Small intestine (tissue), 7 donors: ENCODE measurements at regions not wholly inside any gene's neighbourhood (a gene's known extent, or its start where the extent isn't known, plus 50 kb on each side); places are given as distances from the start of the nearest gene placed in this dataset.

Experiments
- DNase-seq, 2 donors: peaks; one replicate each; pipeline versions ENCODE4 v3.0.0 to v3.0.0-alpha.2; 2013
- FAIRE-seq: peaks from 2 replicates; lab custom pipeline; 2012; peaks lifted over from hg19 to GRCh38; lab: Jason Lieb, UNC
- H3K27ac ChIP-seq, 3 donors: one replicate each; pipeline ENCODE4 v1.5.1; 2013; ENCODE audit warnings: low read length in 2 of 3, mild to moderate bottlenecking in 2 of 3, control low read depth in 1 of 3, inconsistent platforms in 1 of 3, low read depth in 1 of 3, moderate library complexity in 1 of 3
- H3K27me3 ChIP-seq, 3 donors: one replicate each; pipeline ENCODE4 v1.6.1; 2013; ENCODE audit warnings: low read length in 3 of 3, inconsistent platforms in 1 of 3; ENCODE audit not compliant: control insufficient read depth in 3 of 3, insufficient read depth in 3 of 3
- H3K36me3 ChIP-seq, 3 donors: one replicate each; pipeline ENCODE4 v1.6.1; 2013; ENCODE audit warnings: low read length in 3 of 3, inconsistent platforms in 1 of 3, low read depth in 1 of 3, mild to moderate bottlenecking in 1 of 3, moderate library complexity in 1 of 3; ENCODE audit not compliant: control insufficient read depth in 3 of 3, insufficient read depth in 2 of 3
- H3K4me1 ChIP-seq, 3 donors: one replicate each; pipeline ENCODE4 v1.6.1; 2013; ENCODE audit warnings: low read length in 2 of 3, inconsistent platforms in 1 of 3, low read depth in 1 of 3, mild to moderate bottlenecking in 1 of 3, moderate library complexity in 1 of 3; ENCODE audit not compliant: control insufficient read depth in 3 of 3, insufficient read depth in 2 of 3
- H3K4me3 ChIP-seq, 3 donors: one replicate each; pipeline ENCODE4 v1.5.1; 2013; ENCODE audit warnings: low read length in 3 of 3, control low read depth in 1 of 3, inconsistent platforms in 1 of 3, low read depth in 1 of 3, mild to moderate bottlenecking in 1 of 3, moderate library complexity in 1 of 3
- H3K9me3 ChIP-seq, 2 donors: one replicate each; pipeline ENCODE4 v1.6.1; 2013; ENCODE audit warnings: low read depth in 1 of 2, low read length in 1 of 2; ENCODE audit not compliant: control insufficient read depth in 2 of 2, insufficient read depth in 1 of 2
- whole genome bisulfite sequencing, 3 donors: extraction: QIAGEN DNeasy Blood & Tissue Kit; methylation state at CpG; one replicate each; pipeline ENCODE4 v1.1.7; 2013; 5-methylcytosine and 5-hydroxymethylcytosine counted together
- donor health status: healthy with polysubstance abuse.
- donor health status: control.
- donor health status: control.
- donor health status: Bipolar disorder and iron deficiency.
- donor health status: healthy.

- DNase-seq (no peak), FAIRE-seq (no peak)
- Histone ChIP-seq H3K9me3 (no peaks in the 10 kb centered on the region), H3K4me3 (no peak overlapping the region), H3K27me3 (peaks cover 0 to 4% (median 2%) of the 10 kb centered on the region in 3 donors), H3K36me3 (no peaks in the 10 kb centered on the region), H3K27ac (no peak overlapping the region), H3K4me1 (no peaks in the 10 kb centered on the region)
- WGBS, 3 donors, result 87 to 95% (median 88%) methylated on average over 6 of the region's 6 CpGs
Measured at GRCh38 chr11:134683860-134684259, 271.8 kb upstream of the B3GAT1 start.

GRCh38 chr11:134682577-134682976 lies 270.5 kb upstream of the B3GAT1 start:
- Histone ChIP-seq H3K27ac (no peak overlapping the region), H3K27me3 (peaks cover 0 to 2% (median 0%) of the 10 kb centered on the region in 3 donors), H3K36me3 (no peaks in the 10 kb centered on the region), H3K4me3 (no peak overlapping the region), H3K9me3 (no peaks in the 10 kb centered on the region), H3K4me1 (no peaks in the 10 kb centered on the region)
- no peak for FAIRE-seq
- 91 to 95% (median 91%) methylated on average over 12 of the region's 12 CpGs for WGBS, 3 donors
- DNase-seq, result no peak

GRCh38 chr11:134679592-134679991 lies 267.6 kb upstream of the B3GAT1 start:
- DNase-seq (no peak), FAIRE-seq (no peak)
- no peaks in the 10 kb centered on the region for H3K9me3 ChIP-seq
- H3K4me1 ChIP-seq, result no peaks in the 10 kb centered on the region
- H3K27me3 ChIP-seq, result peaks cover 0 to 2% (median 0%) of the 10 kb centered on the region in 3 donors
- H3K36me3 ChIP-seq, result no peaks in the 10 kb centered on the region
- no peak overlapping the region for H3K27ac ChIP-seq
- no peak overlapping the region for H3K4me3 ChIP-seq
- WGBS, 3 donors, result 85 to 92% (median 89%) methylated on average over 2 of the region's 2 CpGs

- no peaks in the 10 kb centered on the region for H3K36me3 ChIP-seq
- no peak for DNase-seq
- FAIRE-seq, result no peak
- no peaks in the 10 kb centered on the region for H3K4me1 ChIP-seq
- 72 to 77% (median 76%) methylated on average over 3 of the region's 3 CpGs for WGBS, 3 donors
- H3K27me3 ChIP-seq, result peaks cover 0 to 2% (median 0%) of the 10 kb centered on the region in 3 donors
- no peak overlapping the region for H3K27ac ChIP-seq
- H3K9me3 ChIP-seq, result no peaks in the 10 kb centered on the region
- H3K4me3 ChIP-seq, result no peak overlapping the region
Measured at GRCh38 chr11:134678744-134679143, 266.7 kb upstream of the B3GAT1 start.

- FAIRE-seq (no peak), DNase-seq (no peak)
- H3K27me3 ChIP-seq, result peaks cover 0 to 2% (median 0%) of the 10 kb centered on the region in 3 donors
- H3K9me3 ChIP-seq, result no peaks in the 10 kb centered on the region
- H3K4me3 ChIP-seq, result no peak overlapping the region
- H3K4me1 ChIP-seq, result no peaks in the 10 kb centered on the region
- no peak overlapping the region for H3K27ac ChIP-seq
- H3K36me3 ChIP-seq, result no peaks in the 10 kb centered on the region
- 83 to 91% (median 85%) methylated on average over 7 of the region's 7 CpGs for WGBS, 3 donors
Measured at GRCh38 chr11:134677891-134678551, 266.0 kb upstream of the B3GAT1 start.

- Histone ChIP-seq H3K27ac (no peak overlapping the region), H3K4me1 (no peaks in the 10 kb centered on the region), H3K4me3 (no peak overlapping the region), H3K27me3 (no peaks in the 10 kb centered on the region), H3K36me3 (no peaks in the 10 kb centered on the region), H3K9me3 (no peaks in the 10 kb centered on the region)
- 76 to 82% (median 82%) methylated on average over 9 of the region's 9 CpGs for WGBS, 3 donors
- DNase-seq, result no peak
- FAIRE-seq, result no peak
Measured at GRCh38 chr11:134677397-134677822, 265.4 kb upstream of the B3GAT1 start.

GRCh38 chr11:134676516-134677287 lies 264.7 kb upstream of the B3GAT1 start:
- 84 to 90% (median 89%) methylated on average over 16 of the region's 16 CpGs for WGBS, 3 donors
- no peaks in the 10 kb centered on the region for H3K27me3 ChIP-seq
- no peak for DNase-seq
- FAIRE-seq, result no peak
- H3K9me3 ChIP-seq, result no peaks in the 10 kb centered on the region
- H3K27ac ChIP-seq, result no peak overlapping the region
- no peak overlapping the region for H3K4me3 ChIP-seq
- H3K4me1 ChIP-seq, result no peaks in the 10 kb centered on the region
- no peaks in the 10 kb centered on the region for H3K36me3 ChIP-seq

- no peaks in the 10 kb centered on the region for H3K36me3 ChIP-seq
- FAIRE-seq (no peak), DNase-seq (no peak)
- H3K27ac ChIP-seq, result no peak overlapping the region
- 66 to 73% (median 68%) methylated on average over 5 of the region's 5 CpGs for WGBS, 3 donors
- no peaks in the 10 kb centered on the region for H3K9me3 ChIP-seq
- peaks cover 0 to 3% (median 0%) of the 10 kb centered on the region in 3 donors for H3K27me3 ChIP-seq
- H3K4me1 ChIP-seq, result no peaks in the 10 kb centered on the region
- H3K4me3 ChIP-seq, result no peak overlapping the region
Measured at GRCh38 chr11:134675983-134676382, 263.9 kb upstream of the B3GAT1 start.
